Endothelial cell of umbilical vein (primary cell): ENCODE measurements at regions not wholly inside any gene's neighbourhood (a gene's known extent, or its start where the extent isn't known, plus 50 kb on each side); places are given as distances from the start of the nearest gene placed in this dataset.
A peak's percentile ranks its signal among the peaks of the same experiment; 100 is the strongest.

Experiments
- BruUV-seq: library from RNA; stranded (reverse); fragments of 400-500 nt; replicated peaks from 2 replicates; lab custom pipeline; 2021; lab: Mats Ljungman, UMichigan
- CTCF ChIA-PET: fragments of 300-600, 350-600 bp; sonication (Branson Sonifier 250); formaldehyde crosslinking; loops from one replicate; lab custom pipeline; 2021; ENCODE audit warnings: antibody characterized with exemption, inconsistent platforms; lab: Charles Lee
- POLR2A ChIA-PET: fragments of 300-600, 350-600 bp; sonication (Branson Sonifier 250); formaldehyde crosslinking; loops from one replicate; lab custom pipeline; 2021; ENCODE audit warnings: antibody characterized with exemption, inconsistent platforms; lab: Charles Lee
- DNase-seq: peaks from one replicate; pipeline ENCODE4 v3.0.0-alpha.2; 2011; ENCODE audit warnings: low read depth, low spot score
- FAIRE-seq: peaks from 2 replicates; lab custom pipeline; 2011; peaks lifted over from hg19 to GRCh38; lab: Jason Lieb, UNC
- H2AFZ ChIP-seq: 2 replicates; pipeline ENCODE4 v1.6.0; 2012; ENCODE audit warnings: low read depth, low read length, control low read depth, inconsistent platforms
- H3K27ac ChIP-seq: 2 replicates; pipeline ENCODE4 v1.5.1; 2011; ENCODE audit warnings: low read depth, mild to moderate bottlenecking, control low read depth, low read length, moderate library complexity; ENCODE audit not compliant: insufficient read depth
- H3K27me3 ChIP-seq, 2 experiments: 2 replicates each; pipeline versions ENCODE4 v1.6.0 to v1.6.1; 2011; ENCODE audit warnings: low read length in 2 of 2, mixed read lengths in 1 of 2; ENCODE audit not compliant: control insufficient read depth in 2 of 2, insufficient read depth in 2 of 2
- H3K36me3 ChIP-seq, 2 experiments: 2 replicates in 1 of 2; 3 replicates in 1 of 2; pipeline ENCODE4 v1.5.1; 2011; ENCODE audit warnings: low read length in 2 of 2, mild to moderate bottlenecking in 1 of 2, moderate library complexity in 1 of 2; ENCODE audit not compliant: control insufficient read depth in 2 of 2, insufficient read depth in 2 of 2; ENCODE audit errors: extremely low read depth in 1 of 2
- H3K4me1 ChIP-seq: 3 replicates; pipeline ENCODE4 v1.5.1; 2011; ENCODE audit warnings: mild to moderate bottlenecking, low read length; ENCODE audit not compliant: control insufficient read depth, insufficient read depth; ENCODE audit errors: extremely low read depth
- H3K4me2 ChIP-seq: 2 replicates; pipeline ENCODE4 v1.6.1; 2011; ENCODE audit warnings: low read length, control low read depth, mixed read lengths; ENCODE audit not compliant: insufficient read depth
- H3K4me3 ChIP-seq, 3 experiments: fragments of 200-600 bp in 1 of 3; sonication (generic), shearing (Covaris generic) in 1 of 3; replicated peaks in 1 of 3; 2 replicates each; pipeline ENCODE4 v1.5.1; 2011 to 2016; ENCODE audit warnings: control low read depth in 3 of 3, low read length in 3 of 3, mild to moderate bottlenecking in 2 of 3, inconsistent platforms in 1 of 3, low read depth in 1 of 3, moderate library complexity in 1 of 3; ENCODE audit not compliant: insufficient read depth in 1 of 3
- H3K79me2 ChIP-seq: 2 replicates; pipeline ENCODE4 v1.6.0; 2012; ENCODE audit warnings: low read length, inconsistent platforms; ENCODE audit not compliant: control insufficient read depth, insufficient read depth
- H3K9ac ChIP-seq: replicated peaks from 2 replicates; pipeline ENCODE3; 2011; ENCODE audit warnings: low read length, control low read depth; ENCODE audit not compliant: insufficient read depth; ENCODE audit errors: extremely low read depth
- H3K9me1 ChIP-seq: replicated peaks from 3 replicates; pipeline ENCODE4 v1.6.0; 2011; ENCODE audit warnings: mild to moderate bottlenecking, low read length; ENCODE audit not compliant: control insufficient read depth, insufficient read depth; ENCODE audit errors: extremely low read depth
- H3K9me3 ChIP-seq: replicated peaks from 2 replicates; pipeline ENCODE4 v1.5.1; 2012; ENCODE audit warnings: low read length, inconsistent platforms; ENCODE audit not compliant: control insufficient read depth, insufficient read depth
- H4K20me1 ChIP-seq: replicated peaks from 2 replicates; pipeline ENCODE3; 2011; ENCODE audit warnings: mild to moderate bottlenecking, low read length; ENCODE audit not compliant: control insufficient read depth, insufficient read depth; ENCODE audit errors: extremely low read depth
- EZH2 ChIP-seq: IDR thresholded peaks from 2 replicates; pipeline ENCODE4 v1.6.1; 2012; ENCODE audit warnings: borderline replicate concordance, low read depth, mild to moderate bottlenecking, moderate library complexity, low read length, inconsistent platforms; ENCODE audit not compliant: severe bottlenecking
- FOS ChIP-seq: IDR thresholded peaks from 2 replicates; pipeline ENCODE4 v1.6.1; 2011; ENCODE audit warnings: mild to moderate bottlenecking, low read length, moderate library complexity, borderline replicate concordance; ENCODE audit not compliant: insufficient read depth
- JUN ChIP-seq: IDR thresholded peaks from 2 replicates; pipeline ENCODE4 v1.6.1; 2011; ENCODE audit warnings: borderline replicate concordance, low read depth; ENCODE audit not compliant: insufficient read length, insufficient read depth
- POLR2AphosphoS5 ChIP-seq: IDR thresholded peaks from 2 replicates; pipeline ENCODE4 v1.6.1; 2012; ENCODE audit warnings: low read depth, mild to moderate bottlenecking, control low read depth, low read length, moderate library complexity; ENCODE audit not compliant: insufficient read depth
- dilution Hi-C: fragments of 300-500 bp; cut with MboI; formaldehyde crosslinking; loops from one replicate; pipeline ENCODE4 v1.15.0; 2019; ENCODE audit warnings: low sequenced_read_pairs; ENCODE audit not compliant: extremely low pct_ligation_motif_present
- intact Hi-C: fragments of 100-400 bp; cut with micrococcal nuclease; formaldehyde crosslinking; loops from one replicate; pipeline ENCODE4 v1.10.0; 2022

- FAIRE-seq (no peak), DNase-seq (peak; percentile 12)
- POLR2A ChIA-PET: interaction anchor here (1.0 kb wide), 1 partner anchor 11 kb away, joined by 3 read pairs; no protein-coding TSS in a partner anchor
- no peaks in the 10 kb centered on the region for H3K36me3 ChIP-seq
- H2AFZ ChIP-seq: no peak overlapping the region
- TF ChIP-seq JUN (peak; percentile 66), POLR2AphosphoS5 (no peak), FOS (peak; percentile 83), EZH2 (no peak)
- no peaks in the 10 kb centered on the region for H3K9me3 ChIP-seq
- H3K9ac ChIP-seq: no peak overlapping the region
- no peak overlapping the region for H3K4me3 ChIP-seq
- H3K4me1 ChIP-seq: no peaks in the 10 kb centered on the region
- H3K27me3 ChIP-seq: no peaks in the 10 kb centered on the region
- CTCF ChIA-PET: interaction anchor here (0.8 to 1.2 kb wide), 2 partner anchors 11 to 528 kb away, joined by 3 to 5 read pairs; no protein-coding TSS in a partner anchor
- no peak overlapping the region for H3K4me2 ChIP-seq
- no peaks in the 10 kb centered on the region for H4K20me1 ChIP-seq
- no peak overlapping the region for H3K27ac ChIP-seq
- intact Hi-C loops (no loop called here), dilution Hi-C loops (no loop called here)
- no TSS peak for BruUV-seq
- no peaks in the 10 kb centered on the region for H3K9me1 ChIP-seq
- no peaks in the 10 kb centered on the region for H3K79me2 ChIP-seq
Observed at GRCh38 chr1:184163674-184164465, 112.3 kb downstream of the TSEN15 start.

GRCh38 chr1:184164536-184164935 lies 113.0 kb downstream of the TSEN15 start:
- Histone ChIP-seq H4K20me1 (no peaks in the 10 kb centered on the region), H3K27ac (no peak overlapping the region), H3K9me1 (no peaks in the 10 kb centered on the region), H2AFZ (no peak overlapping the region), H3K4me1 (no peaks in the 10 kb centered on the region), H3K4me3 (no peak overlapping the region), H3K9me3 (no peaks in the 10 kb centered on the region), H3K79me2 (no peaks in the 10 kb centered on the region), H3K27me3 (no peaks in the 10 kb centered on the region), H3K9ac (no peak overlapping the region), H3K4me2 (no peak overlapping the region), H3K36me3 (no peaks in the 10 kb centered on the region)
- no TSS peak for BruUV-seq
- FAIRE-seq (no peak), DNase-seq (no peak)
- ChIA-PET CTCF (interaction anchor here (1.2 kb wide), 1 partner anchor 12 kb away, joined by 5 read pairs; no protein-coding TSS in a partner anchor), POLR2A (no interaction called here)
- dilution Hi-C loops (no loop called here), intact Hi-C loops (no loop called here)
- TF ChIP-seq POLR2AphosphoS5 (no peak), FOS (no peak)
